Thyroid gland (tissue), 4 donors: ENCODE measurements at regions not wholly inside any gene's neighbourhood (a gene's known extent, or its start where the extent isn't known, plus 50 kb on each side); places are given as distances from the start of the nearest gene placed in this dataset. TPM values are rescaled to one million over a fixed set of nuclear protein-coding genes. Genes with fewer than 3 reads are reported as not detected.

Source experiments
- DNase-seq, 2 donors: peaks; one replicate each; pipeline ENCODE4 v3.0.0-alpha.2; 2019
- H3K27ac ChIP-seq, 3 donors: fragments of 200-600 bp; sonication (generic); 1 replicate in 2 of 3; 2 replicates in 1 of 3; pipeline ENCODE4 v1.5.1; 2016 to 2019; ENCODE audit warnings: mild to moderate bottlenecking in 1 of 3, moderate library complexity in 1 of 3
- H3K27me3 ChIP-seq: fragments of 200-600 bp; sonication (generic); one replicate; pipeline ENCODE4 v1.5.1; 2019
- H3K36me3 ChIP-seq, 2 donors: fragments of 200-600 bp; sonication (generic); one replicate each; pipeline ENCODE4 v1.5.1; 2016 to 2019
- H3K4me1 ChIP-seq, 2 donors: fragments of 200-600 bp; sonication (generic); one replicate each; pipeline ENCODE4 v1.5.1; 2017 to 2019
- H3K4me3 ChIP-seq, 3 donors: fragments of 200-600 bp; sonication (generic); replicated peaks in 1 of 3; 1 replicate in 2 of 3; 2 replicates in 1 of 3; pipeline ENCODE4 v1.5.1; 2016; ENCODE audit warnings: mild to moderate bottlenecking in 1 of 3
- H3K9me3 ChIP-seq: fragments of 200-600 bp; sonication (generic); one replicate; pipeline ENCODE4 v1.5.1; 2017
- CTCF ChIP-seq, 6 experiments: fragments of 200-600 bp in 3 of 6; fragments of 450-650 bp in 3 of 6; sonication (generic) in 3 of 6; IDR thresholded peaks; one replicate each; pipeline ENCODE4 v1.5.1; 2016 to 2019; ENCODE audit warnings: antibody characterized with exemption in 6 of 6, mild to moderate bottlenecking in 2 of 6, inconsistent platforms in 1 of 6, moderate library complexity in 1 of 6
- POLR2A ChIP-seq, 2 donors: fragments of 450-650 bp; IDR thresholded peaks; one replicate each; pipeline ENCODE4 v1.6.1; 2017; ENCODE audit warnings: antibody characterized with exemption in 2 of 2, mild to moderate bottlenecking in 2 of 2, moderate library complexity in 1 of 2
- WGBS, 2 donors: methylation state at CpG; one replicate each; pipeline ENCODE4 v1.1.5; 2017; 5-methylcytosine and 5-hydroxymethylcytosine counted together
- intact Hi-C: fragments of 100-400 bp; cut with DNase I; formaldehyde crosslinking; loops from one replicate; pipeline ENCODE4 v1.15.1; 2023
- small RNA-seq: library from RNA; depleted of rRNA; stranded (forward); fragments of <200 nt; gene quantifications from one replicate; pipeline ENCODE3, GENCODE V24; 2016

GRCh38 chr12:67208281-67209067 lies 60.7 kb upstream of the CAND1 start:
- 56 to 63% methylated on average over 8 of the region's 8 CpGs for WGBS, 2 donors
- H3K9me3 ChIP-seq = no peaks in the 10 kb centered on the region
- TF ChIP-seq CTCF (IDR thresholded peaks at IDR 0.05) = no peak
- TF ChIP-seq POLR2A (IDR thresholded peaks at IDR 0.05) = no peak
- no peak overlapping the region for H3K27ac ChIP-seq
- intact Hi-C loops = no loop called here
- no peaks in the 10 kb centered on the region for H3K27me3 ChIP-seq
- no peak overlapping the region for H3K4me3 ChIP-seq
- no peaks in the 10 kb centered on the region for H3K36me3 ChIP-seq
- H3K4me1 ChIP-seq = no peaks in the 10 kb centered on the region
- DNase-seq = no peak

GRCh38 chr12:67211029-67211428 lies 58.1 kb upstream of the CAND1 start:
- WGBS, 2 donors = 76 to 79% methylated on average over 5 of the region's 5 CpGs
- Histone ChIP-seq H3K9me3 (no peaks in the 10 kb centered on the region), H3K27me3 (no peaks in the 10 kb centered on the region), H3K27ac (no peak overlapping the region), H3K4me3 (no peak overlapping the region), H3K4me1 (no peaks in the 10 kb centered on the region), H3K36me3 (no peaks in the 10 kb centered on the region)
- no peak for DNase-seq
- TF ChIP-seq CTCF (IDR thresholded peaks at IDR 0.05) = no peak
- no peak for TF ChIP-seq POLR2A (IDR thresholded peaks at IDR 0.05)
- intact Hi-C loops = no loop called here

- no peak overlapping the region for H3K27ac ChIP-seq
- TF ChIP-seq POLR2A (IDR thresholded peaks at IDR 0.05) (no peak), CTCF (IDR thresholded peaks at IDR 0.05) (no peak)
- no peaks in the 10 kb centered on the region for H3K27me3 ChIP-seq
- no peak overlapping the region for H3K4me3 ChIP-seq
- WGBS, 2 donors = 64 to 70% methylated on average over 2 of the region's 2 CpGs
- DNase-seq = no peak
- no peaks in the 10 kb centered on the region for H3K9me3 ChIP-seq
- H3K4me1 ChIP-seq = no peaks in the 10 kb centered on the region
- no peaks in the 10 kb centered on the region for H3K36me3 ChIP-seq
- intact Hi-C loops = no loop called here
These were observed 57.7 kb upstream of the CAND1 start for GRCh38 chr12:67211494-67211893.

GRCh38 chr12:67217647-67218046 lies 51.5 kb upstream of the CAND1 start:
- H3K36me3 ChIP-seq = no peaks in the 10 kb centered on the region
- no peaks in the 10 kb centered on the region for H3K4me1 ChIP-seq
- H3K4me3 ChIP-seq = no peak overlapping the region
- TF ChIP-seq POLR2A (IDR thresholded peaks at IDR 0.05) = no peak
- TF ChIP-seq CTCF (IDR thresholded peaks at IDR 0.05) = no peak
- intact Hi-C loops = no loop called here
- no peak for DNase-seq
- H3K9me3 ChIP-seq = no peaks in the 10 kb centered on the region
- WGBS, 2 donors = 75% methylated on average over 6 of the region's 6 CpGs
- no peak overlapping the region for H3K27ac ChIP-seq
- no peaks in the 10 kb centered on the region for H3K27me3 ChIP-seq

Small RNA genes lying in the stretch of these regions (small RNA-seq; reads per million reads assigned to genes)
- not detected for gene AC073530.2
